Small intestine (tissue), 7 donors: ENCODE measurements at regions not wholly inside any gene's neighbourhood (a gene's known extent, or its start where the extent isn't known, plus 50 kb on each side); places are given as distances from the start of the nearest gene placed in this dataset.

Experiments used
- DNase-seq, 2 donors: peaks; one replicate each; pipeline versions ENCODE4 v3.0.0 to v3.0.0-alpha.2; 2013
- FAIRE-seq: peaks from 2 replicates; lab custom pipeline; 2012; peaks lifted over from hg19 to GRCh38; lab: Jason Lieb, UNC
- H3K27ac ChIP-seq, 3 donors: one replicate each; pipeline ENCODE4 v1.5.1; 2013; ENCODE audit warnings: low read length in 2 of 3, mild to moderate bottlenecking in 2 of 3, control low read depth in 1 of 3, inconsistent platforms in 1 of 3, low read depth in 1 of 3, moderate library complexity in 1 of 3
- H3K27me3 ChIP-seq, 3 donors: one replicate each; pipeline ENCODE4 v1.6.1; 2013; ENCODE audit warnings: low read length in 3 of 3, inconsistent platforms in 1 of 3; ENCODE audit not compliant: control insufficient read depth in 3 of 3, insufficient read depth in 3 of 3
- H3K36me3 ChIP-seq, 3 donors: one replicate each; pipeline ENCODE4 v1.6.1; 2013; ENCODE audit warnings: low read length in 3 of 3, inconsistent platforms in 1 of 3, low read depth in 1 of 3, mild to moderate bottlenecking in 1 of 3, moderate library complexity in 1 of 3; ENCODE audit not compliant: control insufficient read depth in 3 of 3, insufficient read depth in 2 of 3
- H3K4me1 ChIP-seq, 3 donors: one replicate each; pipeline ENCODE4 v1.6.1; 2013; ENCODE audit warnings: low read length in 2 of 3, inconsistent platforms in 1 of 3, low read depth in 1 of 3, mild to moderate bottlenecking in 1 of 3, moderate library complexity in 1 of 3; ENCODE audit not compliant: control insufficient read depth in 3 of 3, insufficient read depth in 2 of 3
- H3K4me3 ChIP-seq, 3 donors: one replicate each; pipeline ENCODE4 v1.5.1; 2013; ENCODE audit warnings: low read length in 3 of 3, control low read depth in 1 of 3, inconsistent platforms in 1 of 3, low read depth in 1 of 3, mild to moderate bottlenecking in 1 of 3, moderate library complexity in 1 of 3
- H3K9me3 ChIP-seq, 2 donors: one replicate each; pipeline ENCODE4 v1.6.1; 2013; ENCODE audit warnings: low read depth in 1 of 2, low read length in 1 of 2; ENCODE audit not compliant: control insufficient read depth in 2 of 2, insufficient read depth in 1 of 2
- WGBS, 3 donors: extraction: QIAGEN DNeasy Blood & Tissue Kit; methylation state at CpG; one replicate each; pipeline ENCODE4 v1.1.7; 2013; 5-methylcytosine and 5-hydroxymethylcytosine counted together
- donor health status: healthy with polysubstance abuse.
- donor health status: control.
- donor health status: control.
- donor health status: Bipolar disorder and iron deficiency.
- donor health status: healthy.

DNA sequence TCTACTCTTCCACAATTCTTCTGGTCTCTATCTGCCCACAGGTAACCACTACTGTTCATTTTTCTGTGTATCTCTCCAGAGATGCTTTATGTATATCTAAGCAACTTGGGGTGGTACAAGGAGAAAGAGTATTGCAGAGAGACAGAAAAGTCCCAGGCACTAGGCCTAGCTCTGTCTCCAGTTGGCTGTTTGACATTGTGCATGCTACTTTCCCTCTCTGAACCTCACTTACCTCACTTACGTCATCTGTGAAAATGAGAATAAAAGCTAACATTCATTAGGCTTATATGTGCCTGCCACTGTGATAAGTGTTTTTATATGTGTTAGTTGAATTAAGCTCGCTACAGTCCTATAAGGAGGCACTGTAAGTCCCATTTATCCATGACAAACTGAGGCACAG is 76.7 kb upstream of the RNU6-1 start:
- Histone ChIP-seq H3K27ac (peak overlapping the region in 1 of 3 donors; percentile 64), H3K4me3 (no peak overlapping the region), H3K9me3 (peaks cover 0 to 14% of the 10 kb centered on the region in 2 donors), H3K36me3 (peaks cover 0 to 3% (median 0%) of the 10 kb centered on the region in 3 donors), H3K27me3 (no peaks in the 10 kb centered on the region), H3K4me1 (peaks cover 0 to 33% (median 0%) of the 10 kb centered on the region in 3 donors)
- FAIRE-seq (no peak), DNase-seq (no peak)
- WGBS, 3 donors: 45 to 53% (median 50%) methylated on average over 2 of the region's 2 CpGs

DNA sequence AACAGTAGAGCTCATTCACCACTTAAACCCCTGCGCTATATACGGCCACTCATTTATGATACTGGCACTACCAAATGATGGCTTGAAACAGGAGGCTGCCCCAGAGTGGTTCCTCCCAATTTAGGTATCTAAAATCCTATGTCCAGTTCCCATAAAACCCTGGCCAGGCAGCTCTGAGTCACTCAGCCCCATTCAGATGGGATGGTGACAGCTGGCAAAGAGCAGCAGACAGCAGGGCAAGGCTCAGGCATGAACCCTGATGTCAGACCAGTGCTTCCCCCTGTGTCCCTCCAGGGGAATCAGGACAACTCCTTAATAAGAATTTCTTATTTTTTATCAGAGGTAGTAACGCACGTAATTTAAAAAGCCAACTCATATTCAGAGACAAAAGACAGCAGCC is 77.2 kb upstream of the RNU6-1 start:
- Histone ChIP-seq H3K27ac (peak overlapping the region in 1 of 3 donors; percentile 64), H3K36me3 (peaks cover 0 to 3% (median 0%) of the 10 kb centered on the region in 3 donors), H3K9me3 (peaks cover 0 to 15% of the 10 kb centered on the region in 2 donors), H3K4me3 (no peak overlapping the region), H3K27me3 (no peaks in the 10 kb centered on the region), H3K4me1 (peaks cover 0 to 33% (median 0%) of the 10 kb centered on the region in 3 donors)
- no peak for DNase-seq
- 90 to 99% (median 91%) methylated on average over 4 of the region's 4 CpGs for WGBS, 3 donors
- no peak for FAIRE-seq

DNA sequence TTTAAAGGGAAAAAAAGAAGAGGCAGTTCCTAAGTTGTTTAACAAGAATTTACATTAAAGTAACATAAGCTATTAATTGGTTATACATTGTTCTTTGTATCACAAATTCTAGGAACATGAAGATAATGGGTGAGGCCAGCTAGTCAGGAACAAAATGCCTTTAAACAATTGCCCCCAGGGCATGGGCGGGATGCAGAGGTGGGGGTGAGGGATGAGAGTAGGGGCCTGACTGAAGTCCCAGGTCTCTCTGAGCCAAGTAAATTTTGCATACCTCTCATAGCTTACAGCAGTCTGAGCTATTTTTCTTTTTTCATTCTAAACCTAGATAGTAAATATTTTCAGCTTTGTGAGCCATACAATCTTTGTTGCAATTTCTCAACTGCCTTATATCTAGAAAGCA is 77.8 kb upstream of the RNU6-1 start:
- peaks cover 0 to 35% (median 0%) of the 10 kb centered on the region in 3 donors for H3K4me1 ChIP-seq
- FAIRE-seq (no peak), DNase-seq (no peak)
- no peak overlapping the region for H3K4me3 ChIP-seq
- 85 to 95% (median 94%) methylated on average over 1 of the region's 1 CpG for WGBS, 3 donors
- no peak overlapping the region for H3K27ac ChIP-seq
- H3K9me3 ChIP-seq: peaks cover 0 to 18% of the 10 kb centered on the region in 2 donors
- no peaks in the 10 kb centered on the region for H3K27me3 ChIP-seq
- H3K36me3 ChIP-seq: peaks cover 0 to 3% (median 0%) of the 10 kb centered on the region in 3 donors

DNA sequence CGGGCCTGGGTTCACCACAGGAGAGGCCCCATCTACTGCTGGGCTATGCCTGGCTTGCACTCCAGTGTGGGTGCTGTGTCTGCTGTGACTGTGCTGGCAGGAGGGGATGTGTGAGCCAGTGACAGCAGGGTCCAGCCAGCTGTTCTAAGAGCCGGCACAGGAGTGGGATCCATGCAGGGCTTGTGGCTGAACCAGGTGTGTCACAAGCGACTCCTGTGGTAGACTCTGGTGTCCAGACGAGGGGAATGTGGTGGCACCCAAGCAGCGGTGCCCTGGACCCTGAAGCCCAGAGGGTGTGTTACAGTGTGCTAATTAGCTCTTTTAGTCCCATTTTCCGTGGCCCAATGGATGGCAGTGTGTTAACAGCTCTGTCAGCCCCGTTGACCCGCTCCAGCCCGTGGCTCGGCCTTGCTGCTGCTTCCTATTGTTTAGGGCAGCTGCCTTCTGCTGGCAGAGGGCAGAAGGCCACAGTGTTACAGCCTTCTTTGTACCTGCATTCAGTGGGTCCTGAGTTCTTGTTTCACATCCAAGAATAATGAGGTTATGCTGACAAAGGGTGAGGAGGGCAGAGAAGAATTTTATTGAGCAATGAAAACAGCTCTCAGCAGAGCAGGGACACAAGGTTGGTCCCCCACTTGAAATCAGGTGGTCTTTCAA is 78.5 kb upstream of the RNU6-1 start:
- H3K9me3 ChIP-seq: peaks cover 0 to 18% of the 10 kb centered on the region in 2 donors
- H3K36me3 ChIP-seq: peaks cover 0 to 3% (median 0%) of the 10 kb centered on the region in 3 donors
- 91 to 98% (median 95%) methylated on average over 10 of the region's 10 CpGs for WGBS, 3 donors
- H3K4me3 ChIP-seq: no peak overlapping the region
- peaks cover 0 to 35% (median 0%) of the 10 kb centered on the region in 3 donors for H3K4me1 ChIP-seq
- no peak for FAIRE-seq
- no peak for DNase-seq
- no peaks in the 10 kb centered on the region for H3K27me3 ChIP-seq
- H3K27ac ChIP-seq: peak overlapping the region in 1 of 3 donors; percentile 9

DNA sequence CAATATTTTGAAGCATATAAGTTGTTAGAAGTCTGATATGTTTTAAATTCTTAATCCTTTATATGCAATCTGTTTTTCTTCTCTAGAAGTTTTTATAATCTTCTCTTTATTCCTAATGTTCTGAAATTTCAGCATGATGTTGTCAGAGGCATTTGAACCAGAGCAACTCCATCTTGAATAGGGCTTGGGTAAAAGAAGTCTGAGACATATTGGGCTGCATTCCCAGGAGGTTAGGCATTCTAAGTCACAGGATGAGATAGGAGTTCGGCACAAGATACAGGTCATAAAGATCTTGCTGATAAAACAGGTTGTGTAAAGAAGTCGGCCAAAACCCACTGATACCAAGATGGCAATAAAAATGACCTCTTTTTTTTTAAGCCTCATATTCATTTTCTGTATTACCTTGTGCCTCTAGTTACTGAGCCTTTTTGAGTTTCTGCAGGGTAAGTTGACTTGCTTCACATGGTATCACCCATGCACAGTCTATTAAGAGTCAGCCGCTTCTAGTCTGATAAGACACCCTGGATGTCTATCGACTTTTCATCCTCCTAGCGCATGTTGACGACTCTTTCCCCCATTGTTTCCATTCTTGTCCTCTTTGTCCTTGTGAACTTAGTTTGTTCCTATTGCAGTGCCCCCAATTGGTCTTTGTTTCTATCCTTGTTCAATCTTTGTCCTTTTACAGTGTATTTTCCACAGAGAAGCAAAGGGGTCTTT is 80.8 kb upstream of the RNU6-1 start:
- no peak overlapping the region for H3K27ac ChIP-seq
- no peaks in the 10 kb centered on the region for H3K27me3 ChIP-seq
- no peak for DNase-seq
- 74 to 79% (median 75%) methylated on average over 6 of the region's 6 CpGs for WGBS, 3 donors
- H3K4me1 ChIP-seq: peaks cover 0 to 28% (median 0%) of the 10 kb centered on the region in 3 donors
- H3K4me3 ChIP-seq: no peak overlapping the region
- peaks cover 0 to 18% of the 10 kb centered on the region in 2 donors for H3K9me3 ChIP-seq
- peaks cover 0 to 3% (median 0%) of the 10 kb centered on the region in 3 donors for H3K36me3 ChIP-seq
- no peak for FAIRE-seq

DNA sequence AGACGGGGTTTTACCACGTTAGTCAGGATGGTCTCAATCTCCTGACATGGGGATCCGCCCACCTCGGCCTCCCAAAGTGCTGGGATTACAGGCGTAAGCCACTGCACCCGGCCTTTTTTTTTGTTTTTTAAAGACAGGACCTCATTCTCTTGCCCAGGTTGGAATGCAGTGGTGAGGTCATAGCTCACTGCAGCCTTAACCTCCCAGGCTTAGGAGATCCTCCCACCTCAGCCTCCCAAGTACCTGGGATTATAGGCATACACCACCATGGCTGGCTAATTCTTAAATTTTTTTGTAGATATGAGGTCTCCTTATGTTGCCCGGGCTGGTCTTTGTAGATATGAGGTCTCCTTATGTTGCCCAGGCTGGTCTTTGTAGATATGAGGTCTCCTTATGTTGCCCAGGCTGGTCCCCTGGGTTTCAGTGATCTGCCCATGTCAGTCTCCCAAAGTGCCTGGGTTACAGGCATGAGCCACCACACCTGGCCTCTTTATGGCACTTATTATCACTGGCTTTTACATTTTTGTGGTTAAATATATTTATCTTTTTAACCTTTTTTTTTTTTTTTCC is 82.3 kb upstream of the RNU6-1 start:
- Histone ChIP-seq H3K4me1 (peaks cover 0 to 18% (median 0%) of the 10 kb centered on the region in 3 donors), H3K36me3 (peaks cover 0 to 3% (median 0%) of the 10 kb centered on the region in 3 donors), H3K27me3 (no peaks in the 10 kb centered on the region), H3K27ac (no peak overlapping the region), H3K4me3 (no peak overlapping the region), H3K9me3 (peaks cover 0 to 18% of the 10 kb centered on the region in 2 donors)
- 90 to 94% (median 92%) methylated on average over 7 of the region's 7 CpGs for WGBS, 3 donors
- DNase-seq: no peak
- FAIRE-seq: no peak

DNA sequence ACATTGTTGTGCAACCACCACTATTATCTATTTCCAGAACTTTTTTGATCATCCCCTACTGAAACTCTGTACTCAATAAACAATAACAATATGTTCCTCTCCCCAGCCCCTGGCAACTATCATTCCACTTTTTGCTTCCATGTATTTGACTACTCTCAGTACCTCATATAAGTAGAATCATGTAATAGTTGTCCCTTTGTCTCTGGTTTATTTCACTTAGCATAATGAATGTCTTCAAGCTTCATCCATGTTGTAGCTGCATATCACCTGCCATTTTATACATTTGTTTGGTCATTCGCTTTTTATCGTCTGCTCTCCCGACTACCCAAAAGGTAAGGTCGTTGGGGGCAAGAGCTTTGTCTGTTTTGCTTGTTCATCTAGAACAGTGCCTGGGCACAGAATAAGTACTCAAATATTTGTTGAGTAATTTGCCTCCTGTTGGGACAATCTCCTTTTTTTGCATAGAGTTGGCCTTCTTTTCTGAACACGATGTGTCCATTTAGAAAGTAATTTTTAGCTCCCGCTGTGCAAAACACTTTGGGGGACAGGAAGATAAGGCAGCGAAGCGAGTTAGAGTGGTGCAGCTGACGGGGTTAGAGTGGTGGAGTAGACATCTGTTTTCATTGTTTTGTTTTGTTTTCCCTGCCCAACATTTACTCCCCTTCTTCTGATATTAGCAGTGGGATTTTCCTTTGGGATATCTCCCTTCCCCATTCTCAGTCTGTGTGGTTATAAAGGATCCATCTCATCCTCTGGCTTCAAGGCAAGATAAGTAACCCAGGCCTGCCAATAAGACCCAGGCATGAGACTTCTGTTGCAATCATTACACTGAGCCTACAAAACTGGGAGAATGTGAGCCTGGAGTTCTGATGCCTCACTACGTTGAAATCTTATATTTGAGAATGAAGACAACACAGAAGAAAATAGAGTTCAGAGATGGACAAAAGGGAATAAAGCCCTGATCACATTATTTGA is 83.4 kb upstream of the RNU6-1 start:
- no peak overlapping the region for H3K4me3 ChIP-seq
- peaks cover 0 to 16% of the 10 kb centered on the region in 2 donors for H3K9me3 ChIP-seq
- peaks cover 0 to 21% (median 0%) of the 10 kb centered on the region in 3 donors for H3K4me1 ChIP-seq
- WGBS, 3 donors: 80 to 92% (median 89%) methylated on average over 10 of the region's 10 CpGs
- no peaks in the 10 kb centered on the region for H3K27me3 ChIP-seq
- no peaks in the 10 kb centered on the region for H3K36me3 ChIP-seq
- no peak for DNase-seq
- no peak for FAIRE-seq
- H3K27ac ChIP-seq: no peak overlapping the region
